T-helper 17 cell (primary cell): ENCODE measurements at regions not wholly inside any gene's neighbourhood (a gene's known extent, or its start where the extent isn't known, plus 50 kb on each side); places are given as distances from the start of the nearest gene placed in this dataset.
"Not testable (repeated sequence)": the region's sequence is repeated elsewhere in the genome, so short reads cannot be mapped to it uniquely, and the experiment has no call there.

Experiments used
- ATAC-seq: fragments of 150-1000 bp; cut with Tn5 transposase; 2 replicates; pipeline ENCODE4 v1.10.0; 2021; ENCODE audit warnings: mild to moderate bottlenecking, moderate library complexity
- DNase-seq, 3 donors: peaks; one replicate each; pipeline versions ENCODE4 v3.0.0 to v3.0.0-alpha.2; 2020 to 2021
- H3K9me3 ChIP-seq: one replicate; pipeline ENCODE4 v1.7.0; 2013; ENCODE audit warnings: low read length, mild to moderate bottlenecking; ENCODE audit not compliant: control insufficient read depth, poor library complexity, severe bottlenecking
- H3K27ac Mint-ChIP-seq: one replicate; pipeline ENCODE4 v1.8.0; 2022; ENCODE audit warnings: mild to moderate bottlenecking, moderate library complexity, mixed read lengths
- H3K27me3 Mint-ChIP-seq: one replicate; pipeline ENCODE4 v1.8.0; 2022; ENCODE audit warnings: mixed read lengths
- H3K36me3 Mint-ChIP-seq: one replicate; pipeline ENCODE4 v1.8.0; 2022; ENCODE audit warnings: low read depth, mixed read lengths
- H3K4me1 Mint-ChIP-seq: one replicate; pipeline ENCODE4 v1.8.0; 2022; ENCODE audit warnings: mild to moderate bottlenecking, mixed read lengths
- H3K4me3 Mint-ChIP-seq: one replicate; pipeline ENCODE4 v1.8.0; 2022; ENCODE audit warnings: mild to moderate bottlenecking, moderate library complexity, mixed read lengths

- no peaks in the 10 kb centered on the region for H3K36me3 Mint-ChIP-seq
- no peak overlapping the region for H3K27ac Mint-ChIP-seq
- no peaks in the 10 kb centered on the region for H3K4me1 Mint-ChIP-seq
- DNase-seq (no peak), ATAC-seq (no peak)
- no peaks in the 10 kb centered on the region for H3K27me3 Mint-ChIP-seq
- H3K9me3 ChIP-seq = no peaks in the 10 kb centered on the region
- H3K4me3 Mint-ChIP-seq = no peak overlapping the region
These were observed 90.9 kb upstream of the TRPC4 start for GRCh38 chr13:37960427-37960826.

- H3K27me3 Mint-ChIP-seq = no peaks in the 10 kb centered on the region
These were observed 89.7 kb upstream of the TRPC4 start for GRCh38 chr13:37959284-37959683.

GRCh38 chr13:37956536-37956935, 87.0 kb upstream of the TRPC4 start:
- no peaks in the 10 kb centered on the region for H3K27me3 Mint-ChIP-seq
- no peaks in the 10 kb centered on the region for H3K36me3 Mint-ChIP-seq
- H3K27ac Mint-ChIP-seq = no peak overlapping the region
- H3K9me3 ChIP-seq = no peaks in the 10 kb centered on the region
- no peaks in the 10 kb centered on the region for H3K4me1 Mint-ChIP-seq
- ATAC-seq (no peak), DNase-seq (no peak)
- H3K4me3 Mint-ChIP-seq = no peak overlapping the region

More at GRCh38 chr13:37959284-37959683, 89.7 kb upstream of the TRPC4 start:
- Mint-ChIP-seq H3K36me3 (no peaks in the 10 kb centered on the region), H3K4me3 (no peak overlapping the region), H3K27ac (no peak overlapping the region), H3K4me1 (no peaks in the 10 kb centered on the region)
- H3K9me3 ChIP-seq = no peaks in the 10 kb centered on the region
- DNase-seq (no peak), ATAC-seq (no peak)

- not testable (repeated sequence) for H3K27me3 Mint-ChIP-seq, DNase-seq, H3K27ac Mint-ChIP-seq, ATAC-seq, H3K36me3 Mint-ChIP-seq, H3K9me3 ChIP-seq, H3K4me3 Mint-ChIP-seq, H3K4me1 Mint-ChIP-seq
These were observed 85.0 kb upstream of the TRPC4 start for GRCh38 chr13:37954597-37954996.

GRCh38 chr13:37954191-37954590, 84.6 kb upstream of the TRPC4 start:
- H3K4me3 Mint-ChIP-seq = no peak overlapping the region

GRCh38 chr13:37953696-37954095, 84.1 kb upstream of the TRPC4 start:
- H3K4me3 Mint-ChIP-seq = no peak overlapping the region
- H3K36me3 Mint-ChIP-seq = no peaks in the 10 kb centered on the region
- H3K9me3 ChIP-seq = no peaks in the 10 kb centered on the region
- DNase-seq (no peak), ATAC-seq (no peak)
- no peak overlapping the region for H3K27ac Mint-ChIP-seq
- no peaks in the 10 kb centered on the region for H3K4me1 Mint-ChIP-seq
- no peaks in the 10 kb centered on the region for H3K27me3 Mint-ChIP-seq

More at GRCh38 chr13:37954191-37954590, 84.6 kb upstream of the TRPC4 start:
- Mint-ChIP-seq H3K36me3 (no peaks in the 10 kb centered on the region), H3K27me3 (no peaks in the 10 kb centered on the region), H3K4me1 (no peaks in the 10 kb centered on the region), H3K27ac (no peak overlapping the region)
- ATAC-seq (no peak), DNase-seq (no peak)
- no peaks in the 10 kb centered on the region for H3K9me3 ChIP-seq

- no peaks in the 10 kb centered on the region for H3K9me3 ChIP-seq
- Mint-ChIP-seq H3K4me3 (no peak overlapping the region), H3K36me3 (no peaks in the 10 kb centered on the region), H3K4me1 (no peaks in the 10 kb centered on the region), H3K27me3 (no peaks in the 10 kb centered on the region), H3K27ac (no peak overlapping the region)
- ATAC-seq = no peak
- no peak for DNase-seq
These were observed 80.4 kb upstream of the TRPC4 start for GRCh38 chr13:37950016-37950415.

- no peak for DNase-seq
- H3K27me3 Mint-ChIP-seq = no peaks in the 10 kb centered on the region
- no peak overlapping the region for H3K27ac Mint-ChIP-seq
- no peaks in the 10 kb centered on the region for H3K4me1 Mint-ChIP-seq
- no peaks in the 10 kb centered on the region for H3K9me3 ChIP-seq
- H3K4me3 Mint-ChIP-seq = no peak overlapping the region
- no peak for ATAC-seq
- H3K36me3 Mint-ChIP-seq = no peaks in the 10 kb centered on the region
These were observed 78.0 kb upstream of the TRPC4 start for GRCh38 chr13:37947419-37948140.

GRCh38 chr13:37945651-37946575, 76.3 kb upstream of the TRPC4 start:
- Mint-ChIP-seq H3K4me3 (no peak overlapping the region), H3K4me1 (no peaks in the 10 kb centered on the region), H3K27ac (no peak overlapping the region), H3K36me3 (no peaks in the 10 kb centered on the region), H3K27me3 (no peaks in the 10 kb centered on the region)
- DNase-seq (no peak), ATAC-seq (no peak)
- H3K9me3 ChIP-seq = no peaks in the 10 kb centered on the region

GRCh38 chr13:37944869-37945442, 75.4 kb upstream of the TRPC4 start:
- no peaks in the 10 kb centered on the region for H3K9me3 ChIP-seq
- Mint-ChIP-seq H3K27ac (no peak overlapping the region), H3K27me3 (no peaks in the 10 kb centered on the region), H3K4me1 (no peaks in the 10 kb centered on the region), H3K4me3 (no peak overlapping the region), H3K36me3 (no peaks in the 10 kb centered on the region)
- ATAC-seq = no peak
- no peak for DNase-seq

GRCh38 chr13:37944081-37944868, 74.7 kb upstream of the TRPC4 start:
- ATAC-seq (no peak), DNase-seq (no peak)
- H3K4me3 Mint-ChIP-seq = no peak overlapping the region
- no peak overlapping the region for H3K27ac Mint-ChIP-seq
- H3K27me3 Mint-ChIP-seq = no peaks in the 10 kb centered on the region
- H3K36me3 Mint-ChIP-seq = no peaks in the 10 kb centered on the region
- no peaks in the 10 kb centered on the region for H3K4me1 Mint-ChIP-seq
- no peaks in the 10 kb centered on the region for H3K9me3 ChIP-seq

- ATAC-seq (no peak), DNase-seq (no peak)
- H3K9me3 ChIP-seq = no peaks in the 10 kb centered on the region
- Mint-ChIP-seq H3K4me3 (no peak overlapping the region), H3K27ac (no peak overlapping the region), H3K36me3 (no peaks in the 10 kb centered on the region), H3K4me1 (no peaks in the 10 kb centered on the region), H3K27me3 (no peaks in the 10 kb centered on the region)
These were observed 73.4 kb upstream of the TRPC4 start for GRCh38 chr13:37942929-37943328.
